Lower leg skin (tissue), 4 donors: ENCODE measurements at regions not wholly inside any gene's neighbourhood (a gene's known extent, or its start where the extent isn't known, plus 50 kb on each side); places are given as distances from the start of the nearest gene placed in this dataset.
"Not testable (repeated sequence)": the region's sequence is repeated elsewhere in the genome, so short reads cannot be mapped to it uniquely, and the experiment has no call there.

Experiments
- DNase-seq, 2 donors: peaks; one replicate each; pipeline ENCODE4 v3.0.0-alpha.2; 2019; ENCODE audit warnings: low spot score in 2 of 2
- H3K4me3 ChIP-seq: fragments of 200-600 bp; sonication (generic); 2 replicates; pipeline ENCODE4 v1.5.1; 2017; ENCODE audit warnings: mild to moderate bottlenecking, low read depth; ENCODE audit not compliant: poor library complexity, severe bottlenecking
- POLR2A ChIP-seq, 2 donors: fragments of 450-650 bp; IDR thresholded peaks; one replicate each; pipeline ENCODE4 v1.6.1; 2016 to 2017; ENCODE audit warnings: antibody characterized with exemption in 2 of 2, mild to moderate bottlenecking in 1 of 2, moderate library complexity in 1 of 2
- WGBS, 2 donors: methylation state at CpG; one replicate each; pipeline ENCODE4 v1.1.5; 2018; 5-methylcytosine and 5-hydroxymethylcytosine counted together
- intact Hi-C: fragments of 100-400 bp; cut with DNase I; formaldehyde crosslinking; loops from one replicate; pipeline ENCODE4 v1.15.0; 2023; ENCODE audit warnings: low total_unique reads
- TF ChIP-seq, protein P1 (sequence below), 3 donors: fragments of 450-650 bp; IDR thresholded peaks; one replicate each; pipeline ENCODE4 v1.5.1; 2016; ENCODE audit warnings: antibody characterized with exemption in 3 of 3, mild to moderate bottlenecking in 3 of 3, moderate library complexity in 2 of 3

DNA sequence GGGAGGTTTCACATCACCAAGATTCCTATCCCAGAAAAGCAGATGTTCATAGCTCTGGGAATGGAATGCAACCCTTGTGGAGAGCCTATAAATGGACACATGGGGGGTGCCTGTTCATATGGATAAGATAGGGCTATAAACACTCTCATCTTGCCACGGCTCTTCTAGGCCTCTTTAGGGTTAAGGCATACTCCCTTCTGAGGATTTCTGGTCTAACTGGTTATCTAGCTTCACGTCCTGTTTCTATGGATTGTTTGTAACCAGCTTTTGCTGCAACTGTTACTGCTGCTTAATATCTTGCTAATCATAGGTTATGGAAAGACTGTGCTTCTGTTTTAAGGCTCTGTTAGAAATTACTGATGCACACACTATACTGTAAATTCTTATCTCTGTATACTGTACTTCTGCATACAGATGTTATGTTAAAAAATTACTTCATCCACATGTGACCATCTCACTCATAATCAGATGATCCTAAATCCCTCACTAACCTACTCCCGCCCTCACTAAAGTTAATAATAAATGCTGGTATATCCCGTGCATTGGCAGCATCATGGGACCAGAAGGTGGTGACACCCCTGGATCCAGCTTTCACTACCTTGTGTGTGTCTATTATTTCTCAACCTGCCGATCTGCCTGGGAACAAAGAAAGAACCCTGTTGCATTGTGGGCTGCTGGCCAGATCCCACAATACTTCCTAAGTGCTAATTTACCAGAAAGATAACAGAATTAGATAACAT, 68.7 kb downstream of the PRKAB2 start:
- WGBS, 2 donors: 34 to 50% methylated on average over 5 of the region's 5 CpGs
- DNase-seq, H3K4me3 ChIP-seq, intact Hi-C loops: not testable (repeated sequence)

DNA sequence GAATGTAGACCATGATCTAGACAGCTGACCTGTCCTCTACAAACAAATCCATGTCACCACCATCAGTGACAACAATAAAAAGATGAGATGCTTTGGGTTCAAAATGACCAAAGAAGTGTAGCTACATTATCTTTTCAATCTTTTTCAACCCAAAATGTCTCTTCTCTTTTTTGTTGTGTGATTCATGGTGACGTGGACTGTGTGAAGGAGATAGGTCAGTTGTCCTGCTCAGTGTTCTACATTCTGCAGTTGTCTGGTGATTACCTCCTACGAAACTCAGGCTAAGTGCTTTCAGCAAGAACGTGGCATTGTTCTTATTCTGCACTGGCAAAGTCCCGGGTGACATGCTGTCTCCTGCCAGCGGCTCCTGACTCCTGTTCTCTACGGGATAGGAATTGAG, 73.1 kb downstream of the PRKAB2 start:
- intact Hi-C loops: no loop called here
- no peak for DNase-seq
- no peak overlapping the region for H3K4me3 ChIP-seq
- TF ChIP-seq POLR2A (IDR thresholded peaks at IDR 0.05): no peak
- TF ChIP-seq, protein P1, sequence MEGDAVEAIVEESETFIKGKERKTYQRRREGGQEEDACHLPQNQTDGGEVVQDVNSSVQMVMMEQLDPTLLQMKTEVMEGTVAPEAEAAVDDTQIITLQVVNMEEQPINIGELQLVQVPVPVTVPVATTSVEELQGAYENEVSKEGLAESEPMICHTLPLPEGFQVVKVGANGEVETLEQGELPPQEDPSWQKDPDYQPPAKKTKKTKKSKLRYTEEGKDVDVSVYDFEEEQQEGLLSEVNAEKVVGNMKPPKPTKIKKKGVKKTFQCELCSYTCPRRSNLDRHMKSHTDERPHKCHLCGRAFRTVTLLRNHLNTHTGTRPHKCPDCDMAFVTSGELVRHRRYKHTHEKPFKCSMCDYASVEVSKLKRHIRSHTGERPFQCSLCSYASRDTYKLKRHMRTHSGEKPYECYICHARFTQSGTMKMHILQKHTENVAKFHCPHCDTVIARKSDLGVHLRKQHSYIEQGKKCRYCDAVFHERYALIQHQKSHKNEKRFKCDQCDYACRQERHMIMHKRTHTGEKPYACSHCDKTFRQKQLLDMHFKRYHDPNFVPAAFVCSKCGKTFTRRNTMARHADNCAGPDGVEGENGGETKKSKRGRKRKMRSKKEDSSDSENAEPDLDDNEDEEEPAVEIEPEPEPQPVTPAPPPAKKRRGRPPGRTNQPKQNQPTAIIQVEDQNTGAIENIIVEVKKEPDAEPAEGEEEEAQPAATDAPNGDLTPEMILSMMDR (IDR thresholded peaks at IDR 0.05): no peak
- WGBS, 2 donors: 71 to 72% methylated on average over 6 of the region's 6 CpGs

DNA sequence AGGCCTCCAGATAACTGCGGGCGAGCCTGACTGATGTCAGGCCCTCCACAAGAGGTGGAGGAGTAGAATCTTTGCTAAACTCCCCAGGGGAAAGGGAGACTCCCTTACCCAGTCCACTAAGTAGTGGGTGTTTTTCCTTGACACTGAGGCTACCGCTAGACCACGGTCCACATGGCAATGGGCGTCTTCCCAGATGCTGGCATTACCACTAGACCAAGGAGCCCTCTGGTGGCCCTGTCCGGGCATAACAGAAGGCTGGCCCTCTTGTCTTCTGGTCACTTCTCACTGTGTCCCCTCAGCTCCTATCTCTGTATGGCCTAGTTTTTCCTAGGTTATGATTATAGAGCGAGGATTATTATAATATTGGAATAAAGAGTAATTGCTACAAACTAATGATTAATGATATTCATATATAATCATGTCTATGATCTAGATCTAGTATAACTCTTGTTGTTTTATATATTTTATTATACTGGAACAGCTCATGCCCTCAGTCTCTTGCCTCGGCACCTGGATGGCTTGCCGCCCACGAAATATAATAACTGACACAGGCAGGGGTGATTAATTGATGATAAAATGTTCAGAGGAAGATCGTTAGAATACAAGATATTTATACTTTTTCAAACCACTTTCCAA, 73.8 kb downstream of the PRKAB2 start:
- intact Hi-C loops, H3K4me3 ChIP-seq, DNase-seq: not testable (repeated sequence)
- 69 to 72% methylated on average over 11 of the region's 11 CpGs for WGBS, 2 donors

DNA sequence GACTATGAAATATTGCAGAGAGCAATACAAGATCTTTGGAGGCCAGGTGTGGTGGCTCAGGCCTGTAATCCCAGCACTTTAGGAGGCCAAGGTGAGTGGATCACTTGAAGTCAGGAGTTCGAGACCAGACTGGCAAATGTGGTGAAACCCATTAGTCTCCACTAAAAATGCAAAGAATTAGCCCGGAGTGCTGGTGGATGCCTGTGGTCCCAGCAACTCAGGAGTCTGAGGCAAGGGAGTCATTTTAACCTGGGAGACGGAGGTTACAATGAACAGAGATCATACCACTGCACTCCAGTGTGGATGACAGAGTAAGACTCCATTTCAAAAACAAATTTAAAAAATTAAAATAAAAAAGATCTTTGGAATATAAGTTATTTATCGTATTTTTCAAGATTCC, 76.6 kb downstream of the PRKAB2 start:
- 85 to 87% methylated on average over 4 of the region's 4 CpGs for WGBS, 2 donors
- intact Hi-C loops: no loop called here
- no peak overlapping the region for H3K4me3 ChIP-seq
- DNase-seq: no peak
- TF ChIP-seq, protein P1 (IDR thresholded peaks at IDR 0.05): no peak
- no peak for TF ChIP-seq POLR2A (IDR thresholded peaks at IDR 0.05)

DNA sequence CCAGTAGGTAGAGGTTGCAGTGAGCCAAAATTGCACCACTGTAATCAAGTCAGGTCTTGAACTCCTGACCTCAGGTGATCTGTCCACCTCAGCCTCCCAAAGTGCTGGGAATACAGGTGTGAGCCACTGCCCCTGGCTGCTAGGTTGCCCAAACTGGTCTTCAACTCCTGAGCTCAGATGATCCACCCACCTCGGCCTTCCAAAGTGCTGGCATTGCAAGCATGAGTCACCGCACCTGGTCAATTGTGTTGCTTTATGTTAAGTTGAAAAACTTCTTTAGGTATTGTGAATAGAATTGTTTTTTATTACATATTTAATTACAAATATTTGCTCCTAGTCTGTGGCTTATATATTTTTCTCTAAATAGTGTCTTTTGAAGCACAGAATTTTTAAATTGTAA, 80.5 kb downstream of the PRKAB2 start:
- intact Hi-C loops: no loop called here
- TF ChIP-seq POLR2A (IDR thresholded peaks at IDR 0.05): no peak
- TF ChIP-seq, protein P1 (IDR thresholded peaks at IDR 0.05): no peak

DNA sequence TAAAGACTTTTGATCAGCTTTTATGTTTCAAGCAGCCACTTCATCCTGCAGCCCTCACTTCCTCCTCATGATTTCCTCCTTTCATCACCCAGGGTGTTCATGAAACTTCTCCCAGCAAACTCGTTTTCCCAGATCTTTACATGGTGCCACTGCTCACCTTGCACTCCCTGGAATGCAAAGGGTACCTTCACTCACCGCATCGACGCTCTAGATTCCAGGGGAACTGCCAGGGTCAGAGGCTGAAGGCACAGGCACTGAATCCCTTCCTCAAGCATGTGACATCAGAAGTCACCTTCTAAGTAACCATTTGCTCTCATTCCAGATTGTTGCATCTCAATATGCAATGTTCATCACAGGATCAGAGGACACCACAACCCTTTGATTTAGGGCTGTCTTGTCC, 82.8 kb downstream of the PRKAB2 start:
- H3K4me3 ChIP-seq: no peak overlapping the region
- DNase-seq: no peak
- 24 to 29% methylated on average over 4 of the region's 4 CpGs for WGBS, 2 donors
- intact Hi-C loops: no loop called here
- TF ChIP-seq, protein P1 (IDR thresholded peaks at IDR 0.05): no peak
- TF ChIP-seq POLR2A (IDR thresholded peaks at IDR 0.05): no peak

More for the DNA sequence above, 80.5 kb downstream of the PRKAB2 start:
- H3K4me3 ChIP-seq: no peak overlapping the region
- no peak for DNase-seq
- WGBS, 2 donors: 70 to 76% methylated on average over 2 of the region's 2 CpGs

DNA sequence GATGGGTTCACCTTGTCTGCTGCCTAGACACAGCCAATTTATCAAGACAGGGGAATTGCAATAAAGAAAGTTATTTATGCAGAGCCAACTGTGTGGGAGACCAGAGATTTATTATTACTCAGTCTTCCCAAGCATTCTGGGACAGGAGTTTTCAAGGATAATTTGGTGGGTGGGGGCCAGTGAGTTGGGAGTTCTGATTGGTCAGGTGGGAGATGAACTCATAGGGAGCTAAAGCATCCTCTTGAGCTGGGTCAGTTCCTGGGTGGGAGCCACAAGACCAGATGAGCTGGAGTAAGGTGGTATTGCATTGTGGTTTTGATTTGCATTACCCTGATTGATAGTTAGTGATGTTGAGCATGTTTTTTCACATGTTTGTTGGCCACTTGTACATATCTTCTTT, 86.1 kb downstream of the PRKAB2 start:
- DNase-seq: no peak
- H3K4me3 ChIP-seq: no peak overlapping the region
- intact Hi-C loops: no loop called here
- no peak for TF ChIP-seq POLR2A (IDR thresholded peaks at IDR 0.05)
- TF ChIP-seq, protein P1 (IDR thresholded peaks at IDR 0.05): no peak
